PFSK-1 (cell line): ENCODE measurements at regions not wholly inside any gene's neighbourhood (a gene's known extent, or its start where the extent isn't known, plus 50 kb on each side); places are given as distances from the start of the nearest gene placed in this dataset.

Experiments used
- POLR2AphosphoS5 ChIP-seq: IDR thresholded peaks from 2 replicates; pipeline ENCODE4 v1.6.1; 2012; ENCODE audit warnings: low read depth, mild to moderate bottlenecking, control low read depth, low read length, moderate library complexity
- SIN3A ChIP-seq: IDR thresholded peaks from 2 replicates; pipeline ENCODE4 v1.6.1; 2012; ENCODE audit warnings: mild to moderate bottlenecking, low read length, moderate library complexity, borderline replicate concordance; ENCODE audit not compliant: insufficient read depth
- TAF1 ChIP-seq: IDR thresholded peaks from 2 replicates; pipeline ENCODE4 v1.6.1; 2012; ENCODE audit warnings: low read length, control low read depth, borderline replicate concordance; ENCODE audit not compliant: insufficient read depth

GRCh38 chr18:1092228-1092627 lies 187.6 kb downstream of the ADCYAP1 start:
- TF ChIP-seq POLR2AphosphoS5 (no peak), SIN3A (no peak), TAF1 (no peak)
